GM12873 (cell line): ENCODE measurements at regions not wholly inside any gene's neighbourhood (a gene's known extent, or its start where the extent isn't known, plus 50 kb on each side); places are given as distances from the start of the nearest gene placed in this dataset.

ENCODE experiments used
- TF ChIP-seq, protein P1 (sequence below): IDR thresholded peaks from 2 replicates; pipeline ENCODE4 v1.5.1; 2012; ENCODE audit warnings: low read depth, mild to moderate bottlenecking, moderate library complexity, low read length, control low read depth; ENCODE audit not compliant: insufficient read depth; ENCODE audit errors: missing control alignments

DNA sequence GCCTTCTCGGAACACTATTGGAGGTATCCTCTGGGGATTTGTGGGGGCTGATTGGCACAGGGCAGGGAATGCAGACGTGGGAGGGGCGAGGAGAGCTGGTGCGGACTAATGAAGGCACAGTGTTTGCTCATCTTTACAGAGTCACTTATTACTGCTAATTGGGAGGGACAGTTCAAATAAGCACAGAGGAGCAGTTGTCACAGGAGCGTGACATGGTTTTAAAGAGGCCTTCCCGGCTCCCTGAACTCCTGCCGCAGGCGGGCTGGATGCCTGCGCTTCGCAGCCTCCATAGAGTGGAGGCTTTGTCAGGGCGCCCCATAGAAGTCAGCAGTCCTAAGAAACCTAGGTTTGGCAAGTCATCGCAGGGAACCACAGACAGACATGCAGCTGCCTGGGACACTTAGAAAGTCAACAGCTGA lies 149.6 kb downstream of the LINC00237 start:
- TF ChIP-seq, protein P1, sequence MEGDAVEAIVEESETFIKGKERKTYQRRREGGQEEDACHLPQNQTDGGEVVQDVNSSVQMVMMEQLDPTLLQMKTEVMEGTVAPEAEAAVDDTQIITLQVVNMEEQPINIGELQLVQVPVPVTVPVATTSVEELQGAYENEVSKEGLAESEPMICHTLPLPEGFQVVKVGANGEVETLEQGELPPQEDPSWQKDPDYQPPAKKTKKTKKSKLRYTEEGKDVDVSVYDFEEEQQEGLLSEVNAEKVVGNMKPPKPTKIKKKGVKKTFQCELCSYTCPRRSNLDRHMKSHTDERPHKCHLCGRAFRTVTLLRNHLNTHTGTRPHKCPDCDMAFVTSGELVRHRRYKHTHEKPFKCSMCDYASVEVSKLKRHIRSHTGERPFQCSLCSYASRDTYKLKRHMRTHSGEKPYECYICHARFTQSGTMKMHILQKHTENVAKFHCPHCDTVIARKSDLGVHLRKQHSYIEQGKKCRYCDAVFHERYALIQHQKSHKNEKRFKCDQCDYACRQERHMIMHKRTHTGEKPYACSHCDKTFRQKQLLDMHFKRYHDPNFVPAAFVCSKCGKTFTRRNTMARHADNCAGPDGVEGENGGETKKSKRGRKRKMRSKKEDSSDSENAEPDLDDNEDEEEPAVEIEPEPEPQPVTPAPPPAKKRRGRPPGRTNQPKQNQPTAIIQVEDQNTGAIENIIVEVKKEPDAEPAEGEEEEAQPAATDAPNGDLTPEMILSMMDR = no peak

GRCh38 chr20:20955892-20956291 lies 150.3 kb downstream of the LINC00237 start:
- TF ChIP-seq, protein P1 = no peak

- TF ChIP-seq, protein P1 = no peak
These were observed 152.2 kb downstream of the LINC00237 start for GRCh38 chr20:20953738-20954618.

DNA sequence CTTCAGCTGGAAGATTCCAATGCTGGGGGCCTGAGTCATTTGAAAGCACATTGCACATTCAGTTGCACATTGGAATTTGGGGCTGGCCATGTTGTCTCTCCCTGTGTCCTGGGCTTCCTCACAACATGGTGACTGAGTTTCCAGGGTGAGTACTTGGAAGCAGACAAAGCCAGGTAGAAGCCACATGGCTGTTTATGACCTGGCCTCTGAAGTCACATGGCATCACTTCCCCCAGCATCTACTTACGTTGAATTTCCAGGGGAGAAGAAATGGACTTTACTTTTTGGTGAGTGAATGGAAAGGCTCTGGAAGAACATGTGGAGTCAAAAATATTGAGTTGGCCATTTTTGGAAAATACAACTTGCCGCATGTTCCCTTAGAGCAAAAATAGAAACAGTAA lies 155.5 kb downstream of the LINC00237 start:
- TF ChIP-seq, protein P1 = no peak

DNA sequence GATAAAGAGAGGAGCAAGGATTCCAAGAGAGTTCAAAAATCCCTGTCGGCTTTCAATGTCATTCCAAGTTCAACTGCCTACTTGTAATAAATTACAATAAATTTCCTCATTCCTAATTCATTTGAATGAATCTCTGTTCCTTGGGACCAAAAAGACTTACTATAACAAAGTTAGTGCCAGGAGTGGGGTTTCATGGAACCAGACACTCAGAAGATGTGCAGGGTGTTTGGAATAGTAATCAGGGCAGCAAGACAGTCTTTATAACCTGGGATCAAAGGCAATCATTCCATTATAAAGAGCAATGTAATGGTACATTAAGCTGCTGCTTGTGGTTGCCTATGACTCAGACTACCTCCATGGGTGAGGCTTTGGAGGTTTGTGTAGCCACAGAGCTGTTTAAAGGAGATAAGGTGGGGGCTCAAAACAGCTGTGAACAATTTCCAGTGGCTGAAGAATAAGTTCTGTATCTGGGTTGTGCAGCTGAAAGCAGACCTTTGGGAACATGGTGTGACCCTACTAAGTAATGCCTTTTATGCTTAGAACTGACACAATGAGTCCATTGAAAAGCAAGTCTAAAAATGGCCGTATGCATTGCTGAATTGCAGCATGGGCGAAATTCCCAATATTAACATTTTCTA lies 159.9 kb downstream of the LINC00237 start:
- TF ChIP-seq, protein P1 = no peak

DNA sequence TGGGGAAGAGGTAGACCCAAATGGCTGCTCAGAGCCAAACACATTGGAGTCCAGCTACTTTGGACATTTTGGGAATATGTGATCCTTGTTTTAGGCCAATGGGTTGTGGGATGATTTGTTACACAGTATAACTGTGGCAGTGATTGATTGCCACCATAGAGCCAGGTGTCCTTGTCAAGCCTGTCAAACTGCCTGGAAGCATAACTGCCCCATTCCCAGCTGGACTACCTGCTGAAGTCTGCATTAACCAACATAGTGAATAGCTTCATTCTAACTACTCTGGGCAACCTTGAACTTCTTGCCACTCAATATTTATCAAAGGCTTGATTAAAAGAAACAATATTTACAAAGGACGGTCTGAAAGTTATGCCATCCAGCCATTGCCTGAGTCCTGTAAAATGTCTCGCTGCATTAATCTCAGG lies 164.7 kb downstream of the LINC00237 start:
- TF ChIP-seq, protein P1 = no peak

DNA sequence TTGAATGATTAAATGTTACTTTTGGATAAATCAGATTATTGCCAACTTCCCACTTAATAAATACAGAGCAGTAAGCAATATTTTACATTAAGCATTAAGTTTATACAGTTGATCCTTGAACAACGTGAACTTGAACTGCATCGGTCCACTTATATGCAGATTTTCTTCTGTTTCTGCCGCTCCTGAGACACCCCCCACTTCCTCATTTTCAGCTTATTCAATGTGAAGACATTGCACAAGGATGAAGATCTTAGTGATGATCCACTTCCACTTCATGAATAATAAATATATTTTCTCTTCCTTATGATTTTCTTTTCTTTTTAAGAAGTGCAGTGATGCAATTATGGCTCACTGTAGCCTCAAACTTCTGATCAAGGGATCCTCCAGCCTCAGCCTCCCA lies 167.2 kb downstream of the LINC00237 start:
- TF ChIP-seq, protein P1 = no peak
